CD14-positive monocyte (primary cell): ENCODE measurements at regions not wholly inside any gene's neighbourhood (a gene's known extent, or its start where the extent isn't known, plus 50 kb on each side); places are given as distances from the start of the nearest gene placed in this dataset.

Source experiments
- DNase-seq, 3 donors: peaks; one replicate each; pipeline ENCODE4 v3.0.0-alpha.2; 2011 to 2022
- H2AFZ ChIP-seq: 2 replicates; pipeline ENCODE4 v1.6.0; 2012; ENCODE audit warnings: mild to moderate bottlenecking, low read depth, low read length, inconsistent platforms; ENCODE audit not compliant: insufficient read depth, poor library complexity, severe bottlenecking
- H3K27ac ChIP-seq, 2 donors: 1 replicate in 1 of 2; 2 replicates in 1 of 2; pipeline ENCODE4 v1.5.1; 2012 to 2013; ENCODE audit warnings: low read length in 2 of 2, control low read depth in 1 of 2, inconsistent platforms in 1 of 2, low read depth in 1 of 2, mild to moderate bottlenecking in 1 of 2
- H3K27me3 ChIP-seq, 2 donors: one replicate each; pipeline versions ENCODE4 v1.6.0 to v1.6.1; 2011 to 2013; ENCODE audit warnings: low read length in 2 of 2; ENCODE audit not compliant: control insufficient read depth in 2 of 2, insufficient read depth in 2 of 2
- H3K36me3 ChIP-seq, 2 donors: replicated peaks in 1 of 2; 1 replicate in 1 of 2; 2 replicates in 1 of 2; pipeline versions ENCODE4 v1.5.1 to v1.6.1; 2012 to 2013; ENCODE audit warnings: low read length in 2 of 2, control low read depth in 1 of 2, inconsistent platforms in 1 of 2, mild to moderate bottlenecking in 1 of 2; ENCODE audit not compliant: insufficient read depth in 2 of 2, control insufficient read depth in 1 of 2
- H3K4me1 ChIP-seq, 2 donors: 1 replicate in 1 of 2; 2 replicates in 1 of 2; pipeline versions ENCODE4 v1.5.1 to v1.6.1; 2012 to 2013; ENCODE audit warnings: low read length in 2 of 2, control low read depth in 1 of 2, inconsistent platforms in 1 of 2, mild to moderate bottlenecking in 1 of 2, moderate library complexity in 1 of 2; ENCODE audit not compliant: insufficient read depth in 2 of 2, control insufficient read depth in 1 of 2
- H3K4me2 ChIP-seq: replicated peaks from 2 replicates; pipeline ENCODE3; 2012; ENCODE audit warnings: low read length, moderate library complexity, mild to moderate bottlenecking; ENCODE audit not compliant: poor library complexity, severe bottlenecking; ENCODE audit errors: extremely low read depth
- H3K4me3 ChIP-seq, 3 experiments: fragments of 200-600 bp in 1 of 3; sonication (generic) in 1 of 3; replicated peaks in 1 of 3; 1 replicate in 2 of 3; 2 replicates in 1 of 3; pipeline ENCODE4 v1.5.1; 2011 to 2013; ENCODE audit warnings: low read length in 3 of 3, mild to moderate bottlenecking in 3 of 3, control low read depth in 2 of 3, low read depth in 2 of 3, inconsistent platforms in 1 of 3, moderate library complexity in 1 of 3
- H3K79me2 ChIP-seq: 2 replicates; pipeline ENCODE4 v1.6.0; 2012; ENCODE audit warnings: mild to moderate bottlenecking, control low read depth, inconsistent platforms, low read length, moderate library complexity; ENCODE audit not compliant: insufficient read depth
- H3K9ac ChIP-seq: 2 replicates; pipeline ENCODE4 v1.6.0; 2017; ENCODE audit warnings: low read length, mild to moderate bottlenecking; ENCODE audit not compliant: insufficient read depth, poor library complexity, severe bottlenecking
- H3K9me3 ChIP-seq, 2 donors: replicated peaks in 1 of 2; 1 replicate in 1 of 2; 2 replicates in 1 of 2; pipeline versions ENCODE4 v1.5.1 to v1.6.1; 2012 to 2013; ENCODE audit warnings: low read length in 2 of 2, control low read depth in 1 of 2; ENCODE audit not compliant: control insufficient read depth in 1 of 2, insufficient read depth in 1 of 2
- H4K20me1 ChIP-seq: 2 replicates; pipeline ENCODE4 v1.6.0; 2012; ENCODE audit warnings: mild to moderate bottlenecking, low read length, control low read depth, moderate library complexity; ENCODE audit not compliant: insufficient read depth
- H3K27ac Mint-ChIP-seq, 7 donors: one replicate each; pipeline ENCODE4 v1.8.0; 2020; ENCODE audit warnings: mild to moderate bottlenecking in 7 of 7, mixed read lengths in 7 of 7, moderate library complexity in 6 of 7, inconsistent platforms in 2 of 7
- H3K27me3 Mint-ChIP-seq, 3 donors: one replicate each; pipeline ENCODE4 v1.8.0; 2021 to 2022; ENCODE audit warnings: low read depth in 3 of 3, mild to moderate bottlenecking in 3 of 3, mixed read lengths in 3 of 3, moderate library complexity in 3 of 3, inconsistent platforms in 1 of 3
- H3K36me3 Mint-ChIP-seq, 2 donors: one replicate each; pipeline ENCODE4 v1.8.0; 2020; ENCODE audit warnings: mixed read lengths in 2 of 2, inconsistent platforms in 1 of 2, mild to moderate bottlenecking in 1 of 2
- H3K4me1 Mint-ChIP-seq: one replicate; pipeline ENCODE4 v1.8.0; 2020; ENCODE audit warnings: mild to moderate bottlenecking, mixed read lengths
- H3K4me3 Mint-ChIP-seq, 2 donors: one replicate each; pipeline ENCODE4 v1.8.0; 2020; ENCODE audit warnings: mild to moderate bottlenecking in 2 of 2, mixed read lengths in 2 of 2, moderate library complexity in 1 of 2
- H3K9me3 Mint-ChIP-seq, 7 donors: one replicate each; pipeline ENCODE4 v1.8.0; 2020 to 2022; ENCODE audit warnings: mixed read lengths in 7 of 7, mild to moderate bottlenecking in 6 of 7, moderate library complexity in 6 of 7, inconsistent platforms in 2 of 7
- WGBS: methylation state at CpG from one replicate; pipeline ENCODE4 v1.1.5; 2013; ENCODE audit warnings: missing lambda C conversion rate; ENCODE audit not compliant: insufficient coverage; 5-methylcytosine and 5-hydroxymethylcytosine counted together
- intact Hi-C, 2 donors: fragments of 100-400 bp; cut with micrococcal nuclease; formaldehyde crosslinking; loops; one replicate each; pipeline versions ENCODE4 v1.15.0 to v1.15.1; 2023
- TF ChIP-seq, protein P1 (sequence below): fragments of 200-600 bp; IDR thresholded peaks from one replicate; pipeline ENCODE4 v1.8.0; 2022; ENCODE audit warnings: antibody characterized with exemption, mild to moderate bottlenecking

DNA sequence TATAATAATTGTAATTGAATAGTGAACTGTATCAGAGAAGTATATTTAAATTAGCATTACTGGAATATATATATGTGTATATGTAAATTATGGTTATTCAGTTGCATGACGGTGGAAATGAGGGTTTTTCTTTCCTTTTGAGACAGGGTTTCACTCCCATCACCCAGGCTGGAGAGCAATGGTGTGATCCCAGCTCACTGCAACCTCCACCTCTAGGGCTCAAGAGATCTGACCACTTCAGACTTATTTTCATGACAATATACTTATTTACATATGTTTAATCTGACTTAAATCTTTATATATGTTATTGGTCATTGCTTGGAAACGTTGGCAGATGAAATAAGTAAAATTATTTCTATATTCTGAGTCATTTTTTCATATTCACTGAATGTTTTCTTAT is 744.4 kb upstream of the PRR20A start:
- Histone ChIP-seq H3K4me3 (no peak overlapping the region), H3K9ac (no peak overlapping the region), H3K79me2 (no peaks in the 10 kb centered on the region), H3K27ac (no peak overlapping the region), H3K4me1 (no peaks in the 10 kb centered on the region), H2AFZ (no peak overlapping the region), H4K20me1 (no peaks in the 10 kb centered on the region), H3K27me3 (no peaks in the 10 kb centered on the region), H3K4me2 (no peak overlapping the region), H3K36me3 (no peaks in the 10 kb centered on the region), H3K9me3 (peaks cover 9 to 15% of the 10 kb centered on the region in 2 donors)
- H3K4me3 Mint-ChIP-seq = no peak overlapping the region
- WGBS = no CpG with 5 or more reads among the region's 2 CpGs
- no peak for DNase-seq
- no peaks in the 10 kb centered on the region for H3K36me3 Mint-ChIP-seq
- no peak overlapping the region for H3K27ac Mint-ChIP-seq
- peaks cover 0 to 15% (median 6%) of the 10 kb centered on the region in 7 donors for H3K9me3 Mint-ChIP-seq
- H3K27me3 Mint-ChIP-seq = no peaks in the 10 kb centered on the region
- no peaks in the 10 kb centered on the region for H3K4me1 Mint-ChIP-seq
- intact Hi-C loops = no loop called here
- TF ChIP-seq, protein P1, sequence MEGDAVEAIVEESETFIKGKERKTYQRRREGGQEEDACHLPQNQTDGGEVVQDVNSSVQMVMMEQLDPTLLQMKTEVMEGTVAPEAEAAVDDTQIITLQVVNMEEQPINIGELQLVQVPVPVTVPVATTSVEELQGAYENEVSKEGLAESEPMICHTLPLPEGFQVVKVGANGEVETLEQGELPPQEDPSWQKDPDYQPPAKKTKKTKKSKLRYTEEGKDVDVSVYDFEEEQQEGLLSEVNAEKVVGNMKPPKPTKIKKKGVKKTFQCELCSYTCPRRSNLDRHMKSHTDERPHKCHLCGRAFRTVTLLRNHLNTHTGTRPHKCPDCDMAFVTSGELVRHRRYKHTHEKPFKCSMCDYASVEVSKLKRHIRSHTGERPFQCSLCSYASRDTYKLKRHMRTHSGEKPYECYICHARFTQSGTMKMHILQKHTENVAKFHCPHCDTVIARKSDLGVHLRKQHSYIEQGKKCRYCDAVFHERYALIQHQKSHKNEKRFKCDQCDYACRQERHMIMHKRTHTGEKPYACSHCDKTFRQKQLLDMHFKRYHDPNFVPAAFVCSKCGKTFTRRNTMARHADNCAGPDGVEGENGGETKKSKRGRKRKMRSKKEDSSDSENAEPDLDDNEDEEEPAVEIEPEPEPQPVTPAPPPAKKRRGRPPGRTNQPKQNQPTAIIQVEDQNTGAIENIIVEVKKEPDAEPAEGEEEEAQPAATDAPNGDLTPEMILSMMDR = no peak

DNA sequence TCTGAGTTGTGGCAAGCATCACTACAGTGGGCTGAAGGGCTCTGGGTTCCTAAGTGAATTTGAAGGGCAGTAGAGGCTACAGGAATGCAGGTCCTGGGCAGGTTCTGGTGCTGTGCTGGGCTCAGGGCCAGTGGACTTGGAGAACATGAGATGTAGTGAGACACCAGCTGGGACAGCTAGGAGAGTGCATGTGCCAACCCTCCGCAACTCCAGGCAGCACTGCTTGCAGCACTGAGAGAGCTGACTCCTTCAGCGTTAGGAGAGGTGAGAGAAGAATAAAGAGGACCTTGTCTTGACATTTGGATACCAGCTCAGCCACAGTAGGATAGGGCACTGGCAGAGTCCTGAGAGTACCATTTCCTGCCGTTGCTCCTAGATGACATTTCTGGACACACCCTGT is 739.9 kb upstream of the PRR20A start:
- H3K27me3 ChIP-seq = no peaks in the 10 kb centered on the region
- no peak overlapping the region for H3K4me2 ChIP-seq
- H3K27me3 Mint-ChIP-seq = no peaks in the 10 kb centered on the region
- no peaks in the 10 kb centered on the region for H3K36me3 ChIP-seq
- intact Hi-C loops = no loop called here
- no peak overlapping the region for H3K27ac ChIP-seq
- 80% methylated on average over 2 of the region's 3 CpGs for WGBS
- H4K20me1 ChIP-seq = no peaks in the 10 kb centered on the region
- no peaks in the 10 kb centered on the region for H3K4me1 Mint-ChIP-seq
- no peak overlapping the region for H3K27ac Mint-ChIP-seq
- no peak overlapping the region for H3K4me3 Mint-ChIP-seq
- peaks cover 4 to 23% (median 10%) of the 10 kb centered on the region in 7 donors for H3K9me3 Mint-ChIP-seq
- H3K4me1 ChIP-seq = no peaks in the 10 kb centered on the region
- H3K9ac ChIP-seq = no peak overlapping the region
- H3K4me3 ChIP-seq = no peak overlapping the region
- H3K79me2 ChIP-seq = no peaks in the 10 kb centered on the region
- no peak for DNase-seq
- H2AFZ ChIP-seq = no peak overlapping the region
- no peaks in the 10 kb centered on the region for H3K36me3 Mint-ChIP-seq
- H3K9me3 ChIP-seq = peaks cover 26 to 37% of the 10 kb centered on the region in 2 donors
- TF ChIP-seq, protein P1 = no peak
